H1 (cell line): ENCODE measurements at regions not wholly inside any gene's neighbourhood (a gene's known extent, or its start where the extent isn't known, plus 50 kb on each side); places are given as distances from the start of the nearest gene placed in this dataset.

Source experiments
- CTCF ChIA-PET: fragments of 300-600 bp; sonication (Branson Sonifier 250); formaldehyde crosslinking; loops from one replicate; lab custom pipeline; 2021; ENCODE audit not compliant: partially characterized antibody; lab: Charles Lee
- POLR2A ChIA-PET: fragments of 300-600 bp; sonication (Branson Sonifier 250); formaldehyde crosslinking; loops from one replicate; lab custom pipeline; 2021; ENCODE audit warnings: inconsistent platforms; ENCODE audit not compliant: partially characterized antibody; lab: Charles Lee
- DNase-seq, 2 experiments: peaks; one replicate each; pipeline versions ENCODE4 v3.0.0 to v3.0.0-alpha.2; 2010 to 2022; ENCODE audit warnings: low spot score in 2 of 2, low read depth in 1 of 2, mixed read lengths in 1 of 2
- FAIRE-seq: peaks from 2 replicates; lab custom pipeline; 2011; peaks lifted over from hg19 to GRCh38; lab: Jason Lieb, UNC
- H2AFZ ChIP-seq: 2 replicates; pipeline ENCODE4 v1.8.1; 2012; ENCODE audit warnings: low read length, inconsistent platforms
- H2AK5ac ChIP-seq: 2 replicates; pipeline ENCODE4 v1.6.1; 2013; ENCODE audit warnings: low read depth, low read length
- H2BK120ac ChIP-seq: replicated peaks from 2 replicates; pipeline ENCODE3; 2013; ENCODE audit warnings: low read depth, low read length, inconsistent platforms
- H2BK12ac ChIP-seq: 2 replicates; pipeline ENCODE4 v1.6.1; 2013; ENCODE audit warnings: low read depth, low read length
- H2BK15ac ChIP-seq: 2 replicates; pipeline ENCODE4 v1.6.1; 2013; ENCODE audit warnings: low read length
- H2BK20ac ChIP-seq: 2 replicates; pipeline ENCODE4 v1.6.1; 2013; ENCODE audit warnings: low read length
- H2BK5ac ChIP-seq: 2 replicates; pipeline ENCODE4 v1.6.1; 2013; ENCODE audit warnings: low read depth, low read length
- H3K14ac ChIP-seq: 2 replicates; pipeline ENCODE4 v1.6.1; 2013; ENCODE audit warnings: inconsistent platforms; ENCODE audit not compliant: insufficient read length
- H3K18ac ChIP-seq: 2 replicates; pipeline ENCODE4 v1.6.1; 2013; ENCODE audit warnings: low read length; ENCODE audit errors: extremely low read depth
- H3K23ac ChIP-seq: 2 replicates; pipeline ENCODE4 v1.6.1; 2013; ENCODE audit warnings: inconsistent platforms; ENCODE audit not compliant: insufficient read length
- H3K23me2 ChIP-seq: 2 replicates; pipeline ENCODE4 v1.6.1; 2013; ENCODE audit warnings: low read depth, low read length
- H3K27ac ChIP-seq: 2 replicates; pipeline ENCODE4 v1.6.1; 2011; ENCODE audit warnings: low read depth, low read length, inconsistent platforms
- H3K27me3 ChIP-seq, 4 experiments: replicated peaks in 1 of 4; 1 replicate in 1 of 4; 2 replicates in 3 of 4; pipeline versions ENCODE4 v1.6.1 to v1.8.1; 2011 to 2013; ENCODE audit warnings: low read length in 3 of 4, mild to moderate bottlenecking in 3 of 4, inconsistent platforms in 2 of 4, mixed read lengths in 2 of 4, moderate library complexity in 1 of 4; ENCODE audit not compliant: control insufficient read depth in 3 of 4, insufficient read depth in 3 of 4; ENCODE audit errors: extremely low read depth in 1 of 4
- H3K36me3 ChIP-seq, 4 experiments: 2 replicates each; pipeline versions ENCODE4 v1.6.1 to v1.8.1; 2011 to 2013; ENCODE audit warnings: mild to moderate bottlenecking in 4 of 4, low read length in 3 of 4, moderate library complexity in 2 of 4, control low read depth in 1 of 4, inconsistent platforms in 1 of 4; ENCODE audit not compliant: insufficient read depth in 4 of 4, control insufficient read depth in 2 of 4
- H3K4ac ChIP-seq: replicated peaks from 2 replicates; pipeline ENCODE3; 2013; ENCODE audit warnings: low read length, low read depth, mixed read lengths, inconsistent platforms; ENCODE audit not compliant: insufficient read length
- H3K4me1 ChIP-seq, 4 experiments: replicated peaks in 1 of 4; 1 replicate in 1 of 4; 2 replicates in 3 of 4; pipeline versions ENCODE4 v1.6.1 to v1.8.1; 2011 to 2013; ENCODE audit warnings: low read length in 3 of 4, inconsistent platforms in 2 of 4, mixed read lengths in 1 of 4; ENCODE audit not compliant: insufficient read depth in 4 of 4, control insufficient read depth in 3 of 4
- H3K4me2 ChIP-seq, 2 experiments: 2 replicates each; pipeline versions ENCODE4 v1.6.1 to v1.8.1; 2011 to 2013; ENCODE audit warnings: low read depth in 2 of 2, low read length in 2 of 2, control low read depth in 1 of 2, inconsistent platforms in 1 of 2, mild to moderate bottlenecking in 1 of 2; ENCODE audit not compliant: insufficient read depth in 1 of 2
- H3K4me3 ChIP-seq, 4 experiments: fragments of 200-600, 300-600 bp in 1 of 4; sonication (generic), shearing (Covaris generic), sonication (Bioruptor Twin) in 1 of 4; 2 replicates each; pipeline versions ENCODE4 v1.5.1 to v1.8.1; 2011 to 2016; ENCODE audit warnings: low read length in 4 of 4, low read depth in 3 of 4, control low read depth in 2 of 4, inconsistent platforms in 2 of 4, mild to moderate bottlenecking in 2 of 4, mixed read lengths in 1 of 4, moderate library complexity in 1 of 4; ENCODE audit not compliant: insufficient read depth in 2 of 4; ENCODE audit errors: extremely low read depth in 1 of 4
- H3K56ac ChIP-seq: replicated peaks from 2 replicates; pipeline ENCODE3; 2013; ENCODE audit warnings: low read depth, mild to moderate bottlenecking, mixed read lengths, low read length, inconsistent platforms; ENCODE audit not compliant: insufficient read length
- H3K79me1 ChIP-seq: 2 replicates; pipeline ENCODE4 v1.6.1; 2013; ENCODE audit warnings: low read depth, low read length, control low read depth
- H3K79me2 ChIP-seq, 2 experiments: 2 replicates each; pipeline versions ENCODE4 v1.6.1 to v1.8.1; 2012 to 2013; ENCODE audit warnings: low read length in 2 of 2, mild to moderate bottlenecking in 2 of 2, inconsistent platforms in 1 of 2; ENCODE audit not compliant: insufficient read depth in 2 of 2, control insufficient read depth in 1 of 2
- H3K9ac ChIP-seq, 4 experiments: replicated peaks in 1 of 4; 1 replicate in 1 of 4; 2 replicates in 3 of 4; pipeline versions ENCODE4 v1.6.1 to v1.8.1; 2011 to 2013; ENCODE audit warnings: low read depth in 3 of 4, low read length in 3 of 4, control low read depth in 2 of 4, mild to moderate bottlenecking in 2 of 4, moderate library complexity in 2 of 4, inconsistent platforms in 1 of 4; ENCODE audit errors: extremely low read depth in 1 of 4
- H3K9me3 ChIP-seq, 2 experiments: 2 replicates each; pipeline versions ENCODE4 v1.6.1 to v1.8.1; 2012 to 2013; ENCODE audit warnings: mild to moderate bottlenecking in 2 of 2, moderate library complexity in 2 of 2, control low read depth in 1 of 2, inconsistent platforms in 1 of 2, low read depth in 1 of 2, low read length in 1 of 2, mixed read lengths in 1 of 2; ENCODE audit not compliant: insufficient read depth in 2 of 2
- H4K20me1 ChIP-seq, 2 experiments: replicated peaks in 1 of 2; 2 replicates each; pipeline versions ENCODE3 to v1.8.1; 2011 to 2013; ENCODE audit warnings: inconsistent platforms in 2 of 2, low read length in 2 of 2, mild to moderate bottlenecking in 1 of 2; ENCODE audit not compliant: insufficient read depth in 2 of 2, control insufficient read depth in 1 of 2
- H4K5ac ChIP-seq: 2 replicates; pipeline ENCODE4 v1.6.1; 2013; ENCODE audit warnings: low read length, low read depth, mixed read lengths, inconsistent platforms; ENCODE audit not compliant: insufficient read length
- H4K8ac ChIP-seq: 2 replicates; pipeline ENCODE4 v1.8.0; 2013; ENCODE audit warnings: mild to moderate bottlenecking, moderate library complexity, low read length, inconsistent platforms; ENCODE audit not compliant: insufficient read depth; ENCODE audit errors: extremely low read depth
- H4K91ac ChIP-seq: replicated peaks from 2 replicates; pipeline ENCODE3; 2013; ENCODE audit warnings: low read length, mixed read lengths, inconsistent platforms; ENCODE audit not compliant: insufficient read length
- CBX8 ChIP-seq: fragments of 300-800, 300-1000 bp; sonication (generic); IDR thresholded peaks from 2 replicates; pipeline ENCODE4 v1.7.1; 2016; ENCODE audit warnings: low read depth, low read length, borderline replicate concordance
- CHD2 ChIP-seq: IDR thresholded peaks from 2 replicates; pipeline ENCODE4 v1.6.1; 2012; ENCODE audit warnings: low read length, improper control_type of control experiment
- EGR1 ChIP-seq: IDR thresholded peaks from 2 replicates; pipeline ENCODE4 v1.6.1; 2011; ENCODE audit warnings: low read depth, low read length, borderline replicate concordance
- RFX5 ChIP-seq: IDR thresholded peaks from 2 replicates; pipeline ENCODE4 v1.6.1; 2011; ENCODE audit warnings: low read depth, low read length, improper control_type of control experiment, borderline replicate concordance
- TAF1 ChIP-seq: IDR thresholded peaks from 2 replicates; pipeline ENCODE4 v1.6.1; 2011; ENCODE audit warnings: mild to moderate bottlenecking, low read depth, low read length
- WGBS, 2 experiments: shearing (Covaris generic) in 1 of 2; methylation state at CpG; one replicate each; pipeline versions ENCODE4 v1.1.6 to v1.1.7; 2013 to 2015; ENCODE audit warnings: low lambda C conversion rate in 2 of 2, mixed read lengths in 2 of 2, inconsistent platforms in 1 of 2, low coverage in 1 of 2, missing lambda C conversion rate in 1 of 2; ENCODE audit not compliant: insufficient replicate concordance in 2 of 2, insufficient coverage in 1 of 2, insufficient read length in 1 of 2; ENCODE audit errors: extremely low coverage in 1 of 2, missing lambda C conversion rate in 1 of 2; 5-methylcytosine and 5-hydroxymethylcytosine counted together

GRCh38 chr20:56769921-56770600, 141.0 kb downstream of the TFAP2C start:
- no peak overlapping the region for H3K18ac ChIP-seq
- H4K5ac ChIP-seq, result no peak overlapping the region
- H4K91ac ChIP-seq, result no peak overlapping the region
- no peak for TF ChIP-seq RFX5
- no peak for TF ChIP-seq CHD2
- no peak for TF ChIP-seq CBX8
- no peak for TF ChIP-seq TAF1
- TF ChIP-seq EGR1, result no peak
- H2BK5ac ChIP-seq, result no peak overlapping the region
- FAIRE-seq (no peak), DNase-seq (no peak)
- H3K79me1 ChIP-seq, result no peaks in the 10 kb centered on the region
- ChIA-PET CTCF (interaction anchor here (0.8 to 1.4 kb wide), 2 partner anchors 123 to 225 kb away, joined by 3 read pairs; no protein-coding TSS in a partner anchor), POLR2A (interaction anchor here (0.6 to 0.8 kb wide), 2 partner anchors 10 to 24 kb away, joined by 3 read pairs; no protein-coding TSS in a partner anchor)
- no peak overlapping the region for H4K8ac ChIP-seq
- H3K4me2 ChIP-seq, result no peak overlapping the region
- no peak overlapping the region for H3K9ac ChIP-seq
- no peak overlapping the region for H2BK12ac ChIP-seq
- no peak overlapping the region for H2AFZ ChIP-seq
- H2AK5ac ChIP-seq, result no peak overlapping the region
- H3K14ac ChIP-seq, result no peak overlapping the region
- 83% methylated on average over 7 of the region's 7 CpGs; no CpG with 5 or more reads in 1 of the 2 experiments for WGBS, 2 experiments
- H3K4ac ChIP-seq, result no peak overlapping the region
- no peak overlapping the region for H3K4me3 ChIP-seq
- no peak overlapping the region for H3K23ac ChIP-seq
- H3K27me3 ChIP-seq, result no peaks in the 10 kb centered on the region
- H3K4me1 ChIP-seq, result peaks cover 0 to 3% (median 0%) of the 10 kb centered on the region in 4 experiments; a peak in 1 of 7 replicates
- H3K27ac ChIP-seq, result no peak overlapping the region
- no peaks in the 10 kb centered on the region for H3K9me3 ChIP-seq
- H3K36me3 ChIP-seq, result no peaks in the 10 kb centered on the region
- no peaks in the 10 kb centered on the region for H3K79me2 ChIP-seq
- H3K56ac ChIP-seq, result no peak overlapping the region
- no peak overlapping the region for H2BK120ac ChIP-seq
- no peak overlapping the region for H2BK15ac ChIP-seq
- H4K20me1 ChIP-seq, result no peaks in the 10 kb centered on the region
- H2BK20ac ChIP-seq, result no peak overlapping the region
- no peaks in the 10 kb centered on the region for H3K23me2 ChIP-seq
